WTC11 (cell line): ENCODE measurements at regions not wholly inside any gene's neighbourhood (a gene's known extent, or its start where the extent isn't known, plus 50 kb on each side); places are given as distances from the start of the nearest gene placed in this dataset.

Experiments
- ATAC-seq: fragments of 200-7000 bp; cut with Tn5 transposase; 2 replicates; pipeline ENCODE4 v1.10.0; 2021; ENCODE audit warnings: mild to moderate bottlenecking, moderate library complexity
- CTCF ChIA-PET: fragments of 300-600 bp; sonication (Branson Sonifier 250); formaldehyde crosslinking; loops from one replicate; lab custom pipeline; 2021; ENCODE audit warnings: antibody characterized with exemption; lab: Charles Lee
- POLR2A ChIA-PET: fragments of 350-600 bp; sonication (Branson Sonifier 250); formaldehyde crosslinking; loops from one replicate; lab custom pipeline; 2021; ENCODE audit warnings: antibody characterized with exemption; lab: Charles Lee
- DNase-seq: peaks from one replicate; pipeline ENCODE4 v3.0.0; 2021; ENCODE audit warnings: low spot score
- H3K27ac Mint-ChIP-seq: 2 replicates; pipeline ENCODE4 v1.8.0; 2021; ENCODE audit warnings: mixed read lengths
- H3K27me3 Mint-ChIP-seq: 2 replicates; pipeline ENCODE4 v1.8.0; 2021; ENCODE audit warnings: low read depth, mild to moderate bottlenecking, moderate library complexity, mixed read lengths
- H3K36me3 Mint-ChIP-seq: 2 replicates; pipeline ENCODE4 v1.8.0; 2021; ENCODE audit warnings: mixed read lengths
- H3K4me1 Mint-ChIP-seq: 2 replicates; pipeline ENCODE4 v1.8.0; 2022; ENCODE audit warnings: mixed read lengths
- H3K4me3 Mint-ChIP-seq: 2 replicates; pipeline ENCODE4 v1.8.0; 2021; ENCODE audit warnings: mild to moderate bottlenecking, moderate library complexity, mixed read lengths
- H3K9me3 Mint-ChIP-seq: 2 replicates; pipeline ENCODE4 v1.8.0; 2021; ENCODE audit warnings: mixed read lengths
- ATF1 ChIP-seq: sonication (generic); formaldehyde crosslinking; IDR thresholded peaks from 2 replicates; pipeline ENCODE4 v1.8.1; 2023; ENCODE audit warnings: mild to moderate bottlenecking, moderate library complexity, missing genetic modification reagents
- ATF6 ChIP-seq: sonication (generic); formaldehyde crosslinking; IDR thresholded peaks from 2 replicates; pipeline ENCODE4 v1.8.1; 2023; ENCODE audit warnings: mild to moderate bottlenecking, missing genetic modification reagents
- CBFB ChIP-seq: sonication (generic); formaldehyde crosslinking; IDR thresholded peaks from 2 replicates; pipeline ENCODE4 v1.8.1; 2022; ENCODE audit warnings: mild to moderate bottlenecking, low read depth, missing genetic modification reagents
- ERG ChIP-seq: fragments of 250-450 bp; sonication (Bioruptor Pico); IDR thresholded peaks from 2 replicates; pipeline ENCODE4 v1.8.0; 2021; ENCODE audit warnings: mild to moderate bottlenecking
- ESRRA ChIP-seq: sonication (generic); formaldehyde crosslinking; IDR thresholded peaks from 2 replicates; pipeline ENCODE4 v1.8.1; 2022; ENCODE audit warnings: mild to moderate bottlenecking, missing genetic modification reagents, borderline replicate concordance
- FOXJ3 ChIP-seq: sonication (generic); formaldehyde crosslinking; IDR thresholded peaks from 2 replicates; pipeline ENCODE4 v1.9.0; 2021; ENCODE audit warnings: missing genetic modification reagents, mild to moderate bottlenecking, borderline replicate concordance
- KAT7 ChIP-seq: sonication (generic); formaldehyde crosslinking; IDR thresholded peaks from 2 replicates; pipeline ENCODE4 v1.8.1; 2023; ENCODE audit warnings: missing genetic modification reagents, mild to moderate bottlenecking, borderline replicate concordance
- MAX ChIP-seq: sonication (generic); formaldehyde crosslinking; IDR thresholded peaks from 2 replicates; pipeline ENCODE4 v1.8.0; 2022; ENCODE audit warnings: mild to moderate bottlenecking, missing genetic modification reagents
- SMAD3 ChIP-seq: sonication (generic); formaldehyde crosslinking; IDR thresholded peaks from 2 replicates; pipeline ENCODE4 v1.8.0; 2022; ENCODE audit warnings: missing genetic modification reagents, mild to moderate bottlenecking, borderline replicate concordance
- SOX15 ChIP-seq: fragments of 250-450 bp; sonication (Bioruptor Pico); IDR thresholded peaks from 2 replicates; pipeline ENCODE4 v1.9.0; 2021; ENCODE audit warnings: mild to moderate bottlenecking
- STAT6 ChIP-seq: sonication (generic); formaldehyde crosslinking; conservative IDR thresholded peaks from 2 replicates; pipeline ENCODE4 v1.8.1; 2023; ENCODE audit warnings: mild to moderate bottlenecking, low read depth, missing genetic modification reagents, moderate library complexity
- TP53 ChIP-seq: sonication (generic); formaldehyde crosslinking; IDR thresholded peaks from 2 replicates; pipeline ENCODE4 v1.8.1; 2023; ENCODE audit warnings: mild to moderate bottlenecking, missing genetic modification reagents
- USF1 ChIP-seq: sonication (generic); formaldehyde crosslinking; IDR thresholded peaks from 2 replicates; pipeline ENCODE4 v1.8.0; 2022; ENCODE audit warnings: mild to moderate bottlenecking, missing genetic modification reagents
- USF2 ChIP-seq: sonication (generic); formaldehyde crosslinking; IDR thresholded peaks from 2 replicates; pipeline ENCODE4 v1.8.1; 2023; ENCODE audit warnings: mild to moderate bottlenecking, missing genetic modification reagents, moderate library complexity
- ZBTB43 ChIP-seq: sonication (generic); formaldehyde crosslinking; IDR thresholded peaks from 2 replicates; pipeline ENCODE4 v1.8.1; 2023; ENCODE audit warnings: mild to moderate bottlenecking, missing genetic modification reagents
- ZMAT4 ChIP-seq: fragments of 250-450 bp; sonication (Bioruptor Pico); IDR thresholded peaks from 2 replicates; pipeline ENCODE4 v1.9.0; 2021; ENCODE audit warnings: mild to moderate bottlenecking
- ZNF121 ChIP-seq: sonication (generic); formaldehyde crosslinking; IDR thresholded peaks from 2 replicates; pipeline ENCODE4 v1.8.0; 2023; ENCODE audit warnings: missing genetic modification reagents
- ZNF396 ChIP-seq: fragments of 250-450 bp; sonication (Bioruptor Pico); IDR thresholded peaks from 2 replicates; pipeline ENCODE4 v1.8.0; 2021; ENCODE audit warnings: mild to moderate bottlenecking, moderate library complexity, borderline replicate concordance
- ZNF512 ChIP-seq: sonication (generic); formaldehyde crosslinking; IDR thresholded peaks from 2 replicates; pipeline ENCODE4 v1.8.1; 2022; ENCODE audit warnings: missing genetic modification reagents, borderline replicate concordance

- TF ChIP-seq ZNF121 (no peak), FOXJ3 (CRISPR knock-in tag) (no peak), KAT7 (no peak), ZBTB43 (CRISPR knock-in tag) (no peak), ZMAT4 (CRISPR knock-in tag) (no peak), TP53 (CRISPR knock-in tag) (no peak), ESRRA (no peak), SOX15 (CRISPR knock-in tag) (no peak), STAT6 (no peak), ATF6 (CRISPR knock-in tag) (no peak), ZNF396 (CRISPR knock-in tag) (no peak), USF2 (CRISPR knock-in tag) (no peak), ZNF512 (CRISPR knock-in tag) (no peak), USF1 (CRISPR knock-in tag) (no peak), ERG (no peak), MAX (CRISPR knock-in tag) (no peak), SMAD3 (CRISPR knock-in tag) (no peak), ATF1 (CRISPR knock-in tag) (no peak), CBFB (no peak)
- Mint-ChIP-seq H3K27ac (no peak overlapping the region), H3K36me3 (no peaks in the 10 kb centered on the region), H3K4me3 (no peak overlapping the region), H3K4me1 (no peaks in the 10 kb centered on the region), H3K9me3 (no peaks in the 10 kb centered on the region), H3K27me3 (no peaks in the 10 kb centered on the region)
- no peak for ATAC-seq
- CTCF ChIA-PET: interaction anchor here (1.4 kb wide), 1 partner anchor 314 kb away, joined by 3 read pairs; no protein-coding TSS in a partner anchor
- POLR2A ChIA-PET: no interaction called here
- no peak for DNase-seq
Measured at GRCh38 chr2:19683556-19683955, 218.2 kb downstream of the TTC32 start.
